ENCODE measurements at regions not wholly inside any gene's neighbourhood (a gene's known extent, or its start where the extent isn't known, plus 50 kb on each side); places are given as distances from the start of the nearest gene placed in this dataset.

GRCh38 chr2:152813351-152813750 is 94.9 kb downstream of the ARL6IP6 start:
- TF ChIP-seq POLR2A (IDR thresholded peaks at IDR 0.05; ENCODE audit: low read depth, low read length) (no peak), POLR2AphosphoS5 (IDR thresholded peaks at IDR 0.05; ENCODE audit: low read depth, low read length) (no peak)
